Prostate gland (tissue), 2 donors: ENCODE measurements at regions not wholly inside any gene's neighbourhood (a gene's known extent, or its start where the extent isn't known, plus 50 kb on each side); places are given as distances from the start of the nearest gene placed in this dataset.

Experiments used
- DNase-seq: peaks from one replicate; pipeline ENCODE4 v3.0.0-alpha.2; 2019; ENCODE audit warnings: low spot score
- H3K27ac ChIP-seq, 2 donors: fragments of 200-600 bp; sonication (generic); 2 replicates each; pipeline ENCODE4 v1.5.1; 2017 to 2019
- H3K27me3 ChIP-seq: fragments of 200-600 bp; sonication (generic); replicated peaks from 2 replicates; pipeline ENCODE4 v1.5.1; 2019; ENCODE audit not compliant: insufficient read depth
- H3K36me3 ChIP-seq, 2 donors: fragments of 200-600 bp; sonication (generic); 1 replicate in 1 of 2; 2 replicates in 1 of 2; pipeline versions ENCODE4 v1.5.1 to v1.8.1; 2017 to 2019
- H3K4me1 ChIP-seq: fragments of 200-600 bp; sonication (generic); replicated peaks from 2 replicates; pipeline ENCODE4 v1.5.1; 2019
- H3K4me3 ChIP-seq, 2 donors: fragments of 200-600 bp; sonication (generic); 2 replicates each; pipeline ENCODE4 v1.5.1; 2017 to 2019
- H3K9me3 ChIP-seq: fragments of 200-600 bp; sonication (generic); 2 replicates; pipeline ENCODE4 v1.5.1; 2017
- POLR2A ChIP-seq: fragments of 450-650 bp; IDR thresholded peaks from one replicate; pipeline ENCODE4 v1.6.1; 2016; ENCODE audit warnings: antibody characterized with exemption, mild to moderate bottlenecking
- POLR2AphosphoS5 ChIP-seq: sonication (generic); formaldehyde crosslinking; IDR thresholded peaks from one replicate; pipeline ENCODE4 v1.6.1; 2017; ENCODE audit warnings: antibody characterized with exemption
- WGBS: methylation state at CpG from one replicate; pipeline ENCODE4 v1.1.5; 2018; 5-methylcytosine and 5-hydroxymethylcytosine counted together
- intact Hi-C: fragments of 100-400 bp; cut with DNase I; formaldehyde crosslinking; loops from one replicate; pipeline ENCODE4 v1.14.2; 2022
- TF ChIP-seq, protein P1 (sequence below), 4 experiments: fragments of 200-600 bp in 2 of 4; fragments of 450-650 bp in 2 of 4; sonication (generic) in 2 of 4; IDR thresholded peaks; 1 replicate in 3 of 4; 2 replicates in 1 of 4; pipeline ENCODE4 v1.5.1; 2016 to 2019; ENCODE audit warnings: antibody characterized with exemption in 4 of 4, mild to moderate bottlenecking in 2 of 4, moderate library complexity in 2 of 4

DNA sequence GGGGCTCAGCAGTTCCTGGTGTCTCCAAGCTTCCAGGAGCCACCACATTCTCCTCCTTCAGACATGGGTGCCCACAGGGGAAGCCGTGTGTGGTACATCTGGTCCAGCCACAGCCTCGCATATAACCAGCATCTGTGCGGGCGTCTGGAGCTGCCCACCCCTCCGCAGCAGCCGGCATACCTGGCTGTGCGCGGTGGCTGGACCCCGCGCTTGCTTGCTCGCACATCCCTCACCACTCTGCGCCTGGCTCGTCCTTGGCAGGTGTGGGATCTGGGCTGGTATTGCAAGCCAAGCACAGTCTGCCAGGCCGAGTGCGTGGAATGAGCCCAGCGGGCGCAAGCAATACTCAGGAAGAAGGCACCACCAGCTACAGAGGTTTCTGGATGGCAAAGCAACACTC, 117.7 kb upstream of the MBL2 start:
- TF ChIP-seq, protein P1, sequence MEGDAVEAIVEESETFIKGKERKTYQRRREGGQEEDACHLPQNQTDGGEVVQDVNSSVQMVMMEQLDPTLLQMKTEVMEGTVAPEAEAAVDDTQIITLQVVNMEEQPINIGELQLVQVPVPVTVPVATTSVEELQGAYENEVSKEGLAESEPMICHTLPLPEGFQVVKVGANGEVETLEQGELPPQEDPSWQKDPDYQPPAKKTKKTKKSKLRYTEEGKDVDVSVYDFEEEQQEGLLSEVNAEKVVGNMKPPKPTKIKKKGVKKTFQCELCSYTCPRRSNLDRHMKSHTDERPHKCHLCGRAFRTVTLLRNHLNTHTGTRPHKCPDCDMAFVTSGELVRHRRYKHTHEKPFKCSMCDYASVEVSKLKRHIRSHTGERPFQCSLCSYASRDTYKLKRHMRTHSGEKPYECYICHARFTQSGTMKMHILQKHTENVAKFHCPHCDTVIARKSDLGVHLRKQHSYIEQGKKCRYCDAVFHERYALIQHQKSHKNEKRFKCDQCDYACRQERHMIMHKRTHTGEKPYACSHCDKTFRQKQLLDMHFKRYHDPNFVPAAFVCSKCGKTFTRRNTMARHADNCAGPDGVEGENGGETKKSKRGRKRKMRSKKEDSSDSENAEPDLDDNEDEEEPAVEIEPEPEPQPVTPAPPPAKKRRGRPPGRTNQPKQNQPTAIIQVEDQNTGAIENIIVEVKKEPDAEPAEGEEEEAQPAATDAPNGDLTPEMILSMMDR (IDR thresholded peaks at IDR 0.05): no peak
- TF ChIP-seq POLR2AphosphoS5 (no peak), POLR2A (no peak)
- Histone ChIP-seq H3K27ac (no peak overlapping the region), H3K27me3 (no peaks in the 10 kb centered on the region), H3K4me1 (no peaks in the 10 kb centered on the region), H3K4me3 (no peak overlapping the region), H3K36me3 (no peaks in the 10 kb centered on the region), H3K9me3 (no peaks in the 10 kb centered on the region)
- DNase-seq: no peak
- 97% methylated on average over 9 of the region's 17 CpGs for WGBS
- intact Hi-C loops: no loop called here

GRCh38 chr10:52889611-52890010, 117.0 kb upstream of the MBL2 start:
- TF ChIP-seq POLR2AphosphoS5 (no peak), POLR2A (no peak)
- TF ChIP-seq, protein P1 (IDR thresholded peaks at IDR 0.05): no peak
- Histone ChIP-seq H3K27ac (no peak overlapping the region), H3K27me3 (no peaks in the 10 kb centered on the region), H3K9me3 (no peaks in the 10 kb centered on the region), H3K4me3 (no peak overlapping the region), H3K4me1 (no peaks in the 10 kb centered on the region), H3K36me3 (no peaks in the 10 kb centered on the region)
- 92% methylated on average over 12 of the region's 12 CpGs for WGBS
- no peak for DNase-seq
- intact Hi-C loops: no loop called here

DNA sequence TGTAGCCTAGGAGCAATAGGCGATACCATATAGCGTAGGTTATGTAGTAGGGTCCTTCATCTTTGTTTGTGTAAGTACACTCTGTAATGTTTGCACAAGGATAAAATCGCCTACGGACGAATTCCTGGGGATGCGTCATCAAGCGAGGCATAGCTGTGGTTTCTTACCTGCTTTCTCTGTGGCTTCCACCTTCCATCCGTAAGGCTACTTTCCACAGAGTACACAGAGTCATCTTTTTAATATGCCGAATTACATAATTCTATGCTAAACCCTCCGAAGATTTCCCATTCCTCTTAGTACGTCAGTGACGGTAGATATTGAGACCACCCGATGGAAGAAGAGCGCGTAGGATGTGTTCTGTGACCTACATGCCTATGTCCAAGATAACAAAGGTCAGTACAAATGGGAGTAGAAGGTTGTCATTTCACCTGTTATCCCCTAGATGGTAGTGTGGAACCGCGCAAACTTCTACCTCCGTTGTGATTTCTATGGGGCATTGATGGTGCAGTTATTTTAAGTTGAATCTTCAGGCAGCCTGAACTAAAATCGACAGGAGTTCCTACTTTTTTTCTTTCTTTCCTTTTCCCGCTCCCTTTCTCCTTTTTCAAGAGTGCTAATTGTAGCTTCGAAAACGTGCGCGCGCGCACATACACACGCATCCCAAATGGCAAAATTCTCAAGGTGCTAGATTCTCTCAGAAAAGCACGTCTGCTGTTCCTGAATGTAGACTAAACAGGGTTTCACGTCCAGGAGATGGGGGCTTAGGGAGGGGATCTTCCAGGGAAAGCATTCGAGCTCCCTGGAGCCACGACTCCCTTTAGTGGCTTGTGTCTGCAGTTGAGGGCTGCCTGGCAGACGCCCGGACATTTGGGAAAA, 111.7 kb upstream of the MBL2 start:
- Histone ChIP-seq H3K9me3 (no peaks in the 10 kb centered on the region), H3K4me3 (no peak overlapping the region), H3K27me3 (no peaks in the 10 kb centered on the region), H3K4me1 (no peaks in the 10 kb centered on the region), H3K27ac (no peak overlapping the region), H3K36me3 (no peaks in the 10 kb centered on the region)
- 19% methylated on average over 33 of the region's 33 CpGs for WGBS
- peak; percentile 42 for DNase-seq
- TF ChIP-seq, protein P1 (IDR thresholded peaks at IDR 0.05): peak in 3 of 4 experiments; percentile 47 to 79 (median 72)
- TF ChIP-seq POLR2A: no peak
- TF ChIP-seq POLR2AphosphoS5: no peak
- intact Hi-C loops: no loop called here

GRCh38 chr10:52879091-52879807, 106.7 kb upstream of the MBL2 start:
- WGBS: 51% methylated on average over 2 of the region's 2 CpGs
- DNase-seq: no peak
- Histone ChIP-seq H3K9me3 (no peaks in the 10 kb centered on the region), H3K27me3 (no peaks in the 10 kb centered on the region), H3K4me1 (no peaks in the 10 kb centered on the region), H3K4me3 (no peak overlapping the region), H3K27ac (no peak overlapping the region), H3K36me3 (no peaks in the 10 kb centered on the region)
- intact Hi-C loops: no loop called here
- TF ChIP-seq POLR2A (no peak), POLR2AphosphoS5 (no peak)
- TF ChIP-seq, protein P1 (IDR thresholded peaks at IDR 0.05): no peak
